OCI-LY7 (cell line): ENCODE measurements at regions not wholly inside any gene's neighbourhood (a gene's known extent, or its start where the extent isn't known, plus 50 kb on each side); places are given as distances from the start of the nearest gene placed in this dataset.

Source experiments
- BruUV-seq: library from RNA; stranded (reverse); fragments of 400-500 nt; replicated peaks from 2 replicates; lab custom pipeline; 2021; lab: Mats Ljungman, UMichigan
- CTCF ChIA-PET: fragments of 300-600 bp; sonication (Branson Sonifier 250); formaldehyde crosslinking; loops from one replicate; lab custom pipeline; 2022; ENCODE audit warnings: antibody characterized with exemption; ENCODE audit not compliant: unreplicated experiment; lab: Charles Lee
- POLR2A ChIA-PET: fragments of 300-600 bp; sonication (Branson Sonifier 250); formaldehyde crosslinking; loops from one replicate; lab custom pipeline; 2022; ENCODE audit warnings: antibody characterized with exemption; lab: Charles Lee
- DNase-seq: peaks from one replicate; pipeline ENCODE4 v3.0.0-alpha.2; 2015; ENCODE audit warnings: low spot score
- H2AFZ ChIP-seq: fragments of 200-600 bp; sonication (generic), shearing (Covaris generic); 2 replicates; pipeline ENCODE4 v1.6.1; 2014; ENCODE audit warnings: mild to moderate bottlenecking, antibody characterized with exemption, low read length, moderate library complexity
- H3K27ac ChIP-seq: fragments of 200-600 bp; sonication (generic); 2 replicates; pipeline ENCODE4 v1.5.1; 2014; ENCODE audit warnings: mixed run types, low read depth, mild to moderate bottlenecking, moderate library complexity, low read length, inconsistent platforms; ENCODE audit not compliant: poor library complexity, severe bottlenecking
- H3K36me3 ChIP-seq: fragments of 200-600 bp; sonication (generic); 2 replicates; pipeline ENCODE4 v1.6.1; 2014; ENCODE audit warnings: mild to moderate bottlenecking, antibody characterized with exemption, low read length, moderate library complexity, mixed read lengths; ENCODE audit not compliant: insufficient read depth
- H3K4me1 ChIP-seq: fragments of 200-600 bp; sonication (generic); 2 replicates; pipeline ENCODE4 v1.5.1; 2014; ENCODE audit warnings: mild to moderate bottlenecking, low read length; ENCODE audit not compliant: insufficient read depth, poor library complexity, severe bottlenecking
- H3K4me2 ChIP-seq: fragments of 200-600 bp; sonication (generic); 2 replicates; pipeline ENCODE4 v1.6.1; 2014; ENCODE audit warnings: mild to moderate bottlenecking, low read length
- H3K4me3 ChIP-seq: fragments of 200-600 bp; sonication (generic); 2 replicates; pipeline ENCODE4 v1.5.1; 2014; ENCODE audit warnings: mild to moderate bottlenecking, low read depth, low read length; ENCODE audit not compliant: poor library complexity, severe bottlenecking
- H3K79me2 ChIP-seq: fragments of 200-600 bp; sonication (generic); 2 replicates; pipeline ENCODE4 v1.6.1; 2016; ENCODE audit warnings: low read depth, mild to moderate bottlenecking, low read length, moderate library complexity, mixed read lengths; ENCODE audit not compliant: insufficient read depth
- H3K9me2 ChIP-seq: fragments of 200-600 bp; sonication (generic); 2 replicates; pipeline ENCODE4 v1.6.1; 2016; ENCODE audit warnings: mild to moderate bottlenecking, low read length, mixed read lengths; ENCODE audit not compliant: insufficient read depth
- H3K9me3 ChIP-seq: fragments of 200-600 bp; sonication (generic); 2 replicates; pipeline ENCODE4 v1.6.1; 2014; ENCODE audit warnings: mild to moderate bottlenecking, mixed run types, low read length, mixed read lengths
- H4K20me1 ChIP-seq: fragments of 200-600 bp; sonication (generic); 2 replicates; pipeline ENCODE4 v1.6.1; 2014; ENCODE audit warnings: mild to moderate bottlenecking, antibody characterized with exemption, low read length, moderate library complexity, mixed read lengths; ENCODE audit not compliant: insufficient read depth
- EZH2phosphoT487 ChIP-seq: fragments of 200-600 bp; sonication (generic); IDR thresholded peaks from 2 replicates; pipeline ENCODE4 v1.6.1; 2018; ENCODE audit warnings: low read depth, borderline replicate concordance, mild to moderate bottlenecking, mixed run types, antibody characterized with exemption, low read length, moderate library complexity, mixed read lengths
- intact Hi-C: fragments of 100-400 bp; cut with micrococcal nuclease; formaldehyde crosslinking; loops from one replicate; pipeline ENCODE4 v1.10.0; 2022; ENCODE audit not compliant: unreplicated experiment
- TF ChIP-seq, protein P1 (sequence below): fragments of 200-600 bp; sonication (generic); conservative IDR thresholded peaks from 2 replicates; pipeline ENCODE4 v1.5.1; 2014; ENCODE audit warnings: mild to moderate bottlenecking, antibody characterized with exemption, low read length, moderate library complexity, mixed read lengths

DNA sequence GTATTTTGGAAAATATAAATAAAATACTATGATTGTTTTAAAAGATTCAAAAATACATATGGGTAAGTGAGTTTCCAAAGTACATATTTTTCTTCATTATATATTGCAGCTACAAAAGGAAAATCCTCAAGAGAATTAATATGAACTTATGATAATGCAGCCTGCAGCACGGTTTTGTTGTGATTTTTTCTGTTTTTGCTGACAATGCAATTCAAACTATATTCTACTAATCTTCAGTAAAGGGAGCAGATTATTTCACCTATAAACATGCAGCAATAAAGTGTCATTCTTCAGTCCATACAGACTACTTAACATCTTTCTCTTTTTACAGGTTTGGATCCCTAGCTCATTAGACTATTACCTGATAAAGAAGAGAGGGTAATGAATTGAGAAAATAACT, 582.1 kb upstream of the MGAT4C start:
- Histone ChIP-seq H3K4me2 (no peak overlapping the region), H4K20me1 (no peaks in the 10 kb centered on the region), H3K4me1 (no peaks in the 10 kb centered on the region), H3K9me2 (no peaks in the 10 kb centered on the region), H3K27ac (no peak overlapping the region), H3K4me3 (no peak overlapping the region), H3K9me3 (no peaks in the 10 kb centered on the region), H2AFZ (no peak overlapping the region), H3K36me3 (no peaks in the 10 kb centered on the region), H3K79me2 (no peaks in the 10 kb centered on the region)
- no peak for DNase-seq
- ChIA-PET CTCF (no interaction called here), POLR2A (no interaction called here)
- BruUV-seq: no TSS peak
- intact Hi-C loops: no loop called here
- TF ChIP-seq, protein P1, sequence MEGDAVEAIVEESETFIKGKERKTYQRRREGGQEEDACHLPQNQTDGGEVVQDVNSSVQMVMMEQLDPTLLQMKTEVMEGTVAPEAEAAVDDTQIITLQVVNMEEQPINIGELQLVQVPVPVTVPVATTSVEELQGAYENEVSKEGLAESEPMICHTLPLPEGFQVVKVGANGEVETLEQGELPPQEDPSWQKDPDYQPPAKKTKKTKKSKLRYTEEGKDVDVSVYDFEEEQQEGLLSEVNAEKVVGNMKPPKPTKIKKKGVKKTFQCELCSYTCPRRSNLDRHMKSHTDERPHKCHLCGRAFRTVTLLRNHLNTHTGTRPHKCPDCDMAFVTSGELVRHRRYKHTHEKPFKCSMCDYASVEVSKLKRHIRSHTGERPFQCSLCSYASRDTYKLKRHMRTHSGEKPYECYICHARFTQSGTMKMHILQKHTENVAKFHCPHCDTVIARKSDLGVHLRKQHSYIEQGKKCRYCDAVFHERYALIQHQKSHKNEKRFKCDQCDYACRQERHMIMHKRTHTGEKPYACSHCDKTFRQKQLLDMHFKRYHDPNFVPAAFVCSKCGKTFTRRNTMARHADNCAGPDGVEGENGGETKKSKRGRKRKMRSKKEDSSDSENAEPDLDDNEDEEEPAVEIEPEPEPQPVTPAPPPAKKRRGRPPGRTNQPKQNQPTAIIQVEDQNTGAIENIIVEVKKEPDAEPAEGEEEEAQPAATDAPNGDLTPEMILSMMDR: no peak
- TF ChIP-seq EZH2phosphoT487: no peak

- Histone ChIP-seq H3K79me2 (no peaks in the 10 kb centered on the region), H3K4me3 (no peak overlapping the region), H3K4me1 (no peaks in the 10 kb centered on the region), H3K9me2 (no peaks in the 10 kb centered on the region), H4K20me1 (no peaks in the 10 kb centered on the region), H3K4me2 (no peak overlapping the region), H3K9me3 (no peaks in the 10 kb centered on the region), H3K36me3 (no peaks in the 10 kb centered on the region), H3K27ac (no peak overlapping the region), H2AFZ (no peak overlapping the region)
- no TSS peak for BruUV-seq
- DNase-seq: no peak
- intact Hi-C loops: no loop called here
- ChIA-PET CTCF (no interaction called here), POLR2A (no interaction called here)
- TF ChIP-seq, protein P1: no peak
- TF ChIP-seq EZH2phosphoT487: no peak
Observed at GRCh38 chr12:86837246-86837645, 581.1 kb upstream of the MGAT4C start.

DNA sequence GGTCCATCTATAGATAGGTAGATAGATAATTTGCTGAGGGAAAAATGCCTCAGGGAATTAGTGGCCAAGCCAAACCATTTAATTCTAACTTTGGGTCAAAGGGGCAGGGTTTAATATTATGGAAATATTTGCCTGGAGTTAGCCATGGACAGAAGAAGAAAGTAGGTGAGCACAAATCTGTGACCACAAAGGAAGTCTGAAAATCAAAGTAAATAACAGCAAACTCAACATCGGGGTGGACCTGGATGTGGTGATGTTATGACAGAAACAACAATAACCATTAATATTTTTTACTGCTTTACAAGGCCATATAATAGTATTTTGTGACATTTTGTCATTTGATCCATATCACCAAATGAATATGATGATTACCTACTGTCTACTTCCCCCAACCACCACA, 578.0 kb upstream of the MGAT4C start:
- Histone ChIP-seq H3K79me2 (no peaks in the 10 kb centered on the region), H3K4me1 (no peaks in the 10 kb centered on the region), H2AFZ (no peak overlapping the region), H3K36me3 (no peaks in the 10 kb centered on the region), H4K20me1 (no peaks in the 10 kb centered on the region), H3K27ac (no peak overlapping the region), H3K9me3 (no peaks in the 10 kb centered on the region), H3K4me2 (no peak overlapping the region), H3K9me2 (no peaks in the 10 kb centered on the region), H3K4me3 (no peak overlapping the region)
- BruUV-seq: no TSS peak
- POLR2A ChIA-PET: no interaction called here
- intact Hi-C loops: no loop called here
- TF ChIP-seq, protein P1: no peak
- TF ChIP-seq EZH2phosphoT487: no peak
- CTCF ChIA-PET: no interaction called here
- DNase-seq: no peak
